ENCODE measurements at regions not wholly inside any gene's neighbourhood (a gene's known extent, or its start where the extent isn't known, plus 50 kb on each side); places are given as distances from the start of the nearest gene placed in this dataset.

- no peak for DNase-seq (ENCODE audit: low read depth)
These were observed 50.0 kb upstream of the DOCK9 start for GRCh38 chr13:99027661-99028425.

GRCh38 chr13:99028890-99029289, 51.0 kb upstream of the DOCK9 start:
- DNase-seq (ENCODE audit: low read depth): no peak

- DNase-seq (ENCODE audit: low read depth): no peak
These were observed 51.7 kb upstream of the DOCK9 start for GRCh38 chr13:99029576-99029975.

GRCh38 chr13:99030326-99030725, 52.5 kb upstream of the DOCK9 start:
- DNase-seq (ENCODE audit: low read depth): no peak

DNA sequence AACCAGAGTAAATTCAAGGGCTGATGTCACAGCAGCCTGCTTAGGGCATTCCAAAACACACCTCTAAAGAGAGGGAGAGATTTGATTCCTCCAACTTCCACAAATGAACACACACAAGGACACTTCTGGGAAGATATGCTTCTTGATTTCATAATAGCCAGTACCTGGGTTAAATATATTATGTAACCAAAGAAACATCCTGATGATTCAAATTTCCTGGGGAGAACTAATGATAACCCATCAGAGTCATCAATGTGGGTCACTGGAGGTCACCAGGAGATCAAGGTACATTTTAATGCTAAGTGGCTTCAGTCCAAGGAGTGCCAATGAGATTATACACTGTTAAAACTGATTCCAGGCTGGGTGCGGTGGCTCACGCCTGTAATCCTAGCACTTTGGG, 54.0 kb upstream of the DOCK9 start:
- DNase-seq (ENCODE audit: low read depth): no peak

DNA sequence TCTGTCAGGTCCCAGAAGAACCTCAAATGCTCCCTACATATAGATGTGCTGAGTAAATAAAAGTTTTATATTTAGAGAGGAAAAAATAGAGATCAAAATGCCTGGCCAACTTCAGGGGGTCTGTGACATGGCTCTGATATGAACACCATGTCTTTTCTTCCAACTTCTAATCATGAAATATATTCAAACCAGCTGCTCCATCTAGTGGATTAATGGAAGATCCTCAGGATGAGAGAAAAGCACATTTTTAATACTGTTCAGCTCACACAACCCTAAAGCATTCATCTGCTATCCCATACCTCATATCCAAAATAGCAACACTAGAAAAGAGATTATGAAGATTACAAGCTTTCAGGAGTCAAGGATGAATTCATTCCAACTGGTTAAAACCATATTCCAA, 56.0 kb upstream of the DOCK9 start:
- DNase-seq (ENCODE audit: low read depth): no peak

- DNase-seq (ENCODE audit: low read depth): no peak
These were observed 56.6 kb upstream of the DOCK9 start for GRCh38 chr13:99034333-99035085.

DNA sequence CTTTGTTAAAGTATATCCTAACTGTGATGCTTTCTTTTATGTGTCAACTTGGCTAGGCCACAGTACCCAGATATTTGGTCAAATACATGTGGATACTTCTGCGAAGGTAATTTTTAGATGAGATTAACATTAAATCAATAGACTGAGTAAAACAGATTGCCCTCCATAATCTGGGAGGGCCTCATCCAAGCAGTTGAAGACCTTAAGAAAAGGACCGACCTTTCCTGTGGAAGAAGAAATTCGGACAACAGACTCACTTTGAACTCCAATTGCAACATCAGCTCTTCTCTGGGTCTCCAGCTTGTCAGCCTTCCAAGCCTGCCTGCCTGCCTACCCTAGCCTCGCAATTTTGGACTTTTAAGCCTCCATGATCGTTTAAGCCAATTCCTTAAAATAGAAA, 57.9 kb upstream of the DOCK9 start:
- DNase-seq (ENCODE audit: low read depth): no peak

- no peak for DNase-seq (ENCODE audit: low read depth)
These were observed 59.9 kb upstream of the DOCK9 start for GRCh38 chr13:99037756-99038155.

DNA sequence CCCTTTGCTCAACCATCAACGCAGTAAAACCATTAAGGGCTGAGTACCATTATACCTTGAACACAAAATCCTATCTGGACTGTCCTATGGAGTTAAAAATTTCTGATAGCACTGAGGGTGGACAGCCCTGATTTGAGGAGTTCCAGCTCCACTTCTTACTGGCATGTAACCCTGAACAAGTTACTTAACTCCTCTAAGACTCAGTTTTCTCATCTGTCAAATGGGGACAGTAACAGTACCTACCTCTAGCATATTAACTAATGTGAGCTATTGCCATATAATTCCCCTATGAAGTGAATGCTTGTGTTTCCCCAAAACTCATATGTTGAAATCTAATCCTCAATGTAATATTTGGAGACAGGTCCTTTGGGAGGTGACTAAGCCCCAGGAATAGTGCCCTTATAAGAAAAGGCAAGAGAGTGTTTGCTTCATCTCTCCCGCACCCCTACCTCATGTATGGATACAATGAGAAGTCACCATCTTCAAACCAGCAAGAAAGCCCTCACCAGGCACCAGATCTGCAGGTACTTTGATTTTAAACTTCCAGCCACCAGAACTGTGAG, 61.9 kb upstream of the DOCK9 start:
- DNase-seq (ENCODE audit: low read depth): no peak

DNA sequence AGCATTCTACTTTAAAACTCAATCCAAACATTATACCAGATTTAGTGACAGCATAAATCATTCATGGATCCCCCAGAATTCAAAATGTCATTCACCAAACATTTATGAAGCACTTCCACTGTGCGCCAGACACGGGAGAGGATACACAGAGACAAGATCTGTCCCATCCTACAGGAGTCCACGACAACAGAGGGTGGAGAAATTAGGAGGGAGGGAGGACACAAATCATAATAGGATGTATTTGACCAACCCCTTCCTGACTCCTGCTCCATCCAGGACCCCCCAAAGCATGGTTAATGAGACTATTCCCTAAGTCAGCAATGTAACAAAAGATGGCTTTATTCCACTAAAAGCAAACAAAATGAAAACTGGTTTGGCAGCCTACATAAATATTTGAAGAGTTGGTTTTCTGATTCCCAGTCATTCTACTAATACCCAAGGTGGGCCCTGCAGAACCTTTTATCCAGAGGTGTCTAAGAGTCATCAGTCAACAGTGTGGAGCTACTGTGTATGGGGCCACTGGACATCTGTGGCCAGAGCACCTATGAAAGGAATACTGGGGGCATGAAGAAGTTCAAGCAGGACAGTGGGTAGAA, 62.8 kb upstream of the DOCK9 start:
- DNase-seq (ENCODE audit: low read depth): no peak

GRCh38 chr13:99041337-99041736, 63.5 kb upstream of the DOCK9 start:
- no peak for DNase-seq (ENCODE audit: low read depth)

- no peak for DNase-seq (ENCODE audit: low read depth)
These were observed 63.9 kb upstream of the DOCK9 start for GRCh38 chr13:99041788-99042187.

DNA sequence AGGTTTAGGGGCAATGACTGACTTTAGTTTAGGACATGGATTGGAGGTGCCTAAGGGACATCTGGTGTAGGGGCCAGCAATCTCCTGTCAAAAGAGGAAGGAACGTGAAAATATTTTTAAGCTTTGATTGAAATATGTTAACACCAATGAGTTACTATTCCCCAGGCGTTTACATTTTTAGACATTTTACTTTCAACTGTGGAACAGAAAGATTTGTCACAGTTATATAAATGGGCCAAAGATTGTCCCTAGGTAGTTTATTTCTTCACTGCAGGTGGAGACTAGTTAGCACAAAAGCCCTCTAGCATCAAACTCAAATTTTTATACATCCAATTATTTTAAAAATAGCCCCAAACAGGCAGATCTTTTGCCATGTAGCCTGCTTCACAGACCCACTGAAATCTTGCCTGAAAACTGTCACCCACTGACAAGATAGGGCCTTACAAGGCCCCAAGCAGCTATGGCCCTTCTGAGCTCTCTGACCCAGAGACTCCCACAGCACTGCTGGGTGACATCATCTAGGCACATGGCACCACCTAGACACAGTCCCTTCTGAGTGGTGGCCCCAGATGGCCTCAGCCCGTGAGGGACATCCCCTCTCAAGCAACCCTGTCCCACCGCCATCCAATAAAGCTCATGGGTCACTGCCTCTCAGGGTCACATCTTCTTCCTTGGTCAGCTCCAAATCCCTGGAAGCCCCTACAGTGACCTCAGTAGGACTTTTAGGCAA, 64.8 kb upstream of the DOCK9 start:
- no peak for DNase-seq (ENCODE audit: low read depth)

GRCh38 chr13:99043831-99044231, 66.0 kb upstream of the DOCK9 start:
- DNase-seq (ENCODE audit: low read depth): no peak

DNA sequence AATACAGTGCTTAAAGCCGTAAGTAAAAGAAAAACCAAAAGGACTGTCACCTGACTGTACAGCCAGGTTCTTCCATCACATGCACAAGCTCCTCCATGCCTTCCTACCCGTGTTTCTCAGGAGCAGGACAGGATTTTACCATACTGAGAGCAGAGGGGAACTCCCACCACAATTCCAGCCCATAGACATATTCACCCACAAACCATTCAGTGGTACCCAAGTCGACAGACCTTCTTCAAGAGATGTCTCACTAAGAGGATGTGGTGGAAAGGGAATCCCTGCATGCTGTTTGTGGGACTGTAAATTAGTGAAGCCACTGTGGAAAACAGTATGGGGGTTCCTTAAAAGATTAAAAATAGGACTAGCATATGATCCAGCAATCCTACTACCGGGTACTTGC, 66.9 kb upstream of the DOCK9 start:
- no peak for DNase-seq (ENCODE audit: low read depth)

DNA sequence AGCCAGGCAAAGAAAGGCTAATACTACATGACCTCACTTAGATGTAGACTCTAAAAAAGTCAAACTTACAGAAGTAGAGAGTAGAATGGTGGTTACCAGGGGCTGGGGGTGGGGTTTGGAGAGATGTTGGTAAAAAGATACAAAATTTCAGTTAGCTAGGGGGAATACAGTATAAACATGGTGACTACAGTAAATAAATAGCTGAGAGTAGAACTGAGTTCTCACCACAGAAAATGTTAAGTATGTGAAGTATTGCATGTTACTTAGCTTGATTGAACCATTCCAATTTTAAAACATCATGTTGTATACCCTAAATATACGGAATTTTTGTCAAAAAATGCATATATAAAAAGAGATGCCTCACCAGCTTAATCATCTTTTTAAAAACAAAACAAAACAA, 67.5 kb upstream of the DOCK9 start:
- peak; percentile 43 for DNase-seq (ENCODE audit: low read depth)

DNA sequence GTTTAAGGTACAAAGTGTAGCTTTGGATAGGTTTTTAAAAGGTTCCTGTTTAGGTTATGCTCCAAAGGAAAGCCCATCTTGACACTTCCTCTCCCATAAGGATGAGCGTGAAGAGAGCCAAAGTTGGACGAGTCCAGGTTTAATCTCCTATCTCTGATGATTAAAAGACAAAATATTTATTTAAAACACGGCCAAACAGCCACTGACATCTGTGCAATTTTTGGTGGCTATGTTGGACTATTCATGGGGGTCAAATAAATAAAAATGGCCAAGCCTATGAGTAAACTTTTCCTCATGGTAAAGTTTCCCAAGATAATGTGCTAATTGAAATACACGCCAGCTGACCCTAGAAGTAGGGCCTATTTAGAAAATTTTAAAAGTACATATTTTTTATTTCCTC, 69.0 kb upstream of the DOCK9 start:
- no peak for DNase-seq (ENCODE audit: low read depth)

- no peak for DNase-seq (ENCODE audit: low read depth)
These were observed 73.2 kb upstream of the DOCK9 start for GRCh38 chr13:99050983-99051488.

DNA sequence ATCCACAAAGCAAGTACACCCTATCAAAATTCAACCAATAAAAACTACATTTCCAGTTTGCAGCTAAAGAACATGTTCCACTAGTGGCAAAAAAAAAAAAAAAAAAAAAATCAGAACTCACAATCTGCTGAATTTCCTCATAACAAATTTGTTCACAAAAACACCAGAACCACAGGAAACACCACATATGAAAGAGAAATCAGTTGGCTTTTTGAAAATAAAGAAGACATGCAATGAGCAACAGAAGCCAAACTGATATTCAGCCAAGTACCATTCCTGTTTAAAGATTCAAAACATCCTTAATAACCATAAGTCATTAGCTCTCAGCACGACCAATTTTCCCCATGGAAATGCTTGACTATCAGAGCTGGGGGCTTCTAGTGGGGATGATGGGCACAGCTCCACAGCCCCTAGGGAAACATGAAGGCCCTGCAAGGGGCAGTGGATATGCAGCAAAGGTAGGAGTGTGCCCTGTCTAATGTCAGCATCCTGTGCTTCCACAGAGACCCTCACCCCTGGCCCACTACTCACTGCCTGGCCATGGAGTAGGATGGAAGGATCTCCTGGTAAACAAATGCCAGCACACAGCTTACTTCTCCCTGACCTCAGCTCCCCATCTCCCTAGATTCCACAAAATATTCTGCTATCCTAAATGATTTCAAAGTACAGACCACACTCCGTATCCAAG, 74.0 kb upstream of the DOCK9 start:
- no peak for DNase-seq (ENCODE audit: low read depth)

GRCh38 chr13:99053636-99054233, 75.9 kb upstream of the DOCK9 start:
- DNase-seq (ENCODE audit: low read depth): no peak
